SU-DHL-6 (cell line): ENCODE measurements at regions not wholly inside any gene's neighbourhood (a gene's known extent, or its start where the extent isn't known, plus 50 kb on each side); places are given as distances from the start of the nearest gene placed in this dataset.

Experiments
- EZH2phosphoT487 ChIP-seq: fragments of 200-600 bp; sonication (generic), shearing (Covaris generic); conservative IDR thresholded peaks from 2 replicates; pipeline ENCODE4 v1.6.1; 2018; ENCODE audit warnings: mild to moderate bottlenecking, antibody characterized with exemption, low read length, moderate library complexity, mixed read lengths
- TF ChIP-seq, protein P1 (sequence below): fragments of 200-600 bp; sonication (generic); IDR thresholded peaks from one replicate; pipeline ENCODE4 v1.5.1; 2017; ENCODE audit warnings: antibody characterized with exemption, mild to moderate bottlenecking, low read length, moderate library complexity; ENCODE audit not compliant: insufficient read depth, poor library complexity, severe bottlenecking

DNA sequence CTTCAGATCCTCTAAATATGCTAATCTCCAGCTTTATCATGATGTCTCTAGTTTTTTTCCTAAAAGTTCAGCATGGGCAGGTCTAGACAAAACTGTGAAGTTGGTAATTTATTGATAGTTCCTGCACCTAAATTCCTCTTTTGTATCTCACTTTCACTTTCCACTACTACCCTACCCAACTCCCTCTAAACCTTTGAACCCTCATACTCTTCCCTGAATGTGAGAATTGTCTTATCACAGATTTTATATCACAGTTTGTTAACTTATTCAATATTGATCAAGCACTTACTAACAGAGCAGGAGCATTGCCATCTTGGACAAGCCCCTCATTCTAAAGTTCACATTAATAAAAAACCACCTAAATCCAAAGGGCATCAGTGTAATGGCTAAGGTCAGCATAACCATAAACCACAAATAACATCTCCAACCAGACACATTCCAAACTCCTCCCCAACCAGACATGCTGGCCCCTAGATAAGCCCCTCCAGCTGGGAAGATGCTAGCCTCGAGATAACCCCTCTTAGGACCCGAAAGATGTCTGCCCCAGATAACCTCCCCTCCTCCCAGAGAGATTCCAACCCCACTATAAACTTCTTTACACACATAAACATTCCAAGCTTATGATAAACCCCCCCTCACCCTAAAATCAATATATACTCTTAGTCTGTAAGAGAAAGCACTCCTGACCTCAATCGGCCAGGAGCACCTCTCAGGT is 78.7 kb downstream of the FSCB start:
- TF ChIP-seq, protein P1, sequence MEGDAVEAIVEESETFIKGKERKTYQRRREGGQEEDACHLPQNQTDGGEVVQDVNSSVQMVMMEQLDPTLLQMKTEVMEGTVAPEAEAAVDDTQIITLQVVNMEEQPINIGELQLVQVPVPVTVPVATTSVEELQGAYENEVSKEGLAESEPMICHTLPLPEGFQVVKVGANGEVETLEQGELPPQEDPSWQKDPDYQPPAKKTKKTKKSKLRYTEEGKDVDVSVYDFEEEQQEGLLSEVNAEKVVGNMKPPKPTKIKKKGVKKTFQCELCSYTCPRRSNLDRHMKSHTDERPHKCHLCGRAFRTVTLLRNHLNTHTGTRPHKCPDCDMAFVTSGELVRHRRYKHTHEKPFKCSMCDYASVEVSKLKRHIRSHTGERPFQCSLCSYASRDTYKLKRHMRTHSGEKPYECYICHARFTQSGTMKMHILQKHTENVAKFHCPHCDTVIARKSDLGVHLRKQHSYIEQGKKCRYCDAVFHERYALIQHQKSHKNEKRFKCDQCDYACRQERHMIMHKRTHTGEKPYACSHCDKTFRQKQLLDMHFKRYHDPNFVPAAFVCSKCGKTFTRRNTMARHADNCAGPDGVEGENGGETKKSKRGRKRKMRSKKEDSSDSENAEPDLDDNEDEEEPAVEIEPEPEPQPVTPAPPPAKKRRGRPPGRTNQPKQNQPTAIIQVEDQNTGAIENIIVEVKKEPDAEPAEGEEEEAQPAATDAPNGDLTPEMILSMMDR, result no peak
- no peak for TF ChIP-seq EZH2phosphoT487
